ENCODE measurements at regions not wholly inside any gene's neighbourhood (a gene's known extent, or its start where the extent isn't known, plus 50 kb on each side); places are given as distances from the start of the nearest gene placed in this dataset.

DNA sequence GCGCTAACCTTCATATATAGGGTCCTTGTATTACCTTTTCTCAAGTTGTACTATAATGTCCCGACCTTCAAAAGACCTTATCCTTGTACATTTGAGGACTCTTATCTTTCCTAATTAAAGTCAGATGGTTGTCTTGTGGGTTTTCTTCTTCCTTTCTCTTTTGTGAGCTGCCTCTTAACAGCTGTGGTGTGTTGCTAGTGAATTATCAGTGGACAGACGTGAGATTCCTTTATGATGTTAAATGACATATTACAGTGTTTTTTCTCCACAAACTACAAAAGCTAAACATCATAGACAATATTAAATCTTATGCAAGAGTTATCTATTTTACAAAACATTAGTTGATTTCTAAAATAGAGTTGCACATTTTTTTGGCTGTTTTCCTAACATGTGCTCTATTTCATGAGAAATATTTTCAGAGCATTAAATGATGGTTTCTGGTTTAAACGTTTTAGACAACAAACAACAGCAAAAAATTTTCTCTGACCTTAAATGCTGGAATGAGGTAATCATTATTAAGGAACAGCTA, 272.2 kb upstream of the NPVF start:
- TF ChIP-seq SUZ12 (IDR thresholded peaks at IDR 0.05; ENCODE audit: extremely low read depth, insufficient read depth, insufficient read length), result no peak
- no peak for TF ChIP-seq ZNF274 (IDR thresholded peaks at IDR 0.05; ENCODE audit: low read depth, low read length)
- TF ChIP-seq YY1 (IDR thresholded peaks at IDR 0.05; ENCODE audit: insufficient read depth, insufficient read length), result no peak
- H3K4me3 ChIP-seq (ENCODE audit: insufficient read length, low read depth), result no peak overlapping the region
- H3K9ac ChIP-seq (ENCODE audit: insufficient read length, low read depth), result no peak overlapping the region
- no peaks in the 10 kb centered on the region for H3K27me3 ChIP-seq (ENCODE audit: insufficient read depth, insufficient read length)
- no peaks in the 10 kb centered on the region for H3K36me3 ChIP-seq (ENCODE audit: insufficient read depth, insufficient read length, low read length)
- H3K4me1 ChIP-seq (ENCODE audit: insufficient read depth, insufficient read length), result no peaks in the 10 kb centered on the region
- H3K9me3 ChIP-seq (ENCODE audit: insufficient read depth, low read length), result no peaks in the 10 kb centered on the region
- no peak for DNase-seq (ENCODE audit: low read depth, low spot score)

GRCh38 chr7:25503306-25503705, 275.0 kb upstream of the NPVF start:
- H3K4me1 ChIP-seq (ENCODE audit: insufficient read depth, insufficient read length), result no peaks in the 10 kb centered on the region
- TF ChIP-seq SUZ12 (IDR thresholded peaks at IDR 0.05; ENCODE audit: extremely low read depth, insufficient read depth, insufficient read length), result no peak
- no peak for TF ChIP-seq YY1 (IDR thresholded peaks at IDR 0.05; ENCODE audit: insufficient read depth, insufficient read length)
- TF ChIP-seq ZNF274 (IDR thresholded peaks at IDR 0.05; ENCODE audit: low read depth, low read length), result no peak
- H3K4me3 ChIP-seq (ENCODE audit: insufficient read length, low read depth), result no peak overlapping the region
- no peak for DNase-seq (ENCODE audit: low read depth, low spot score)
- H3K9me3 ChIP-seq (ENCODE audit: insufficient read depth, low read length), result no peaks in the 10 kb centered on the region
- H3K27me3 ChIP-seq (ENCODE audit: insufficient read depth, insufficient read length), result no peaks in the 10 kb centered on the region
- H3K36me3 ChIP-seq (ENCODE audit: insufficient read depth, insufficient read length, low read length), result no peaks in the 10 kb centered on the region
- H3K9ac ChIP-seq (ENCODE audit: insufficient read length, low read depth), result no peak overlapping the region

DNA sequence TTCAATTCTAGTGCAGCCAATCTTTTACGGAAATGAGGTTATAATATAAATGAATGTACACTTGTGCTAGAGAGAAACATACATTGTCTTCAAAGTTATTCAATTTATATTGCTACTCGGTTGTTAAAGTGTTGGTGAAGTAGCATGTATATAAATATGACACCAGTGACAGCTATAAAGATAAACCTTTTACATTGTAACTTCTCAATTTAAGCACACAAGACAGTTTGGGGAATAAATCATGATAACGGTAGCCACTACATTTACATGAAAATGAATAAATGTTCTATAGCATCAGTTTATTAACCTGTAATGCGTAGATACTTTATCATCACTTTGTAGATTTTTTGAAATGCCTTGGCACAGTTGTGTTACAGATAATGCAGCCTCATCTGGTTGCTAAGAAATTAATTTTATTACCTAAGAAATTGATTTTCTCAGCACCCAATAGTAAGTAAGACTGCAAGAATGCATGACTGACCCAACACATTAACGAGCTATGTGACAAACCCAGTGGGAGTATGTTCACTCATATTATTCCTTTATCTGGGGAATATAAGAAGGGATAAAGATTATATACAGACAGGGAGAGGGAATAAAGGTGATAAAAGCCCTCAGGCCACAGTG, 283.9 kb upstream of the NPVF start:
- no peaks in the 10 kb centered on the region for H3K36me3 ChIP-seq (ENCODE audit: insufficient read depth, insufficient read length, low read length)
- no peaks in the 10 kb centered on the region for H3K27me3 ChIP-seq (ENCODE audit: insufficient read depth, insufficient read length)
- TF ChIP-seq ZNF274 (IDR thresholded peaks at IDR 0.05; ENCODE audit: low read depth, low read length), result no peak
- no peak for TF ChIP-seq YY1 (IDR thresholded peaks at IDR 0.05; ENCODE audit: insufficient read depth, insufficient read length)
- no peak overlapping the region for H3K4me3 ChIP-seq (ENCODE audit: insufficient read length, low read depth)
- DNase-seq (ENCODE audit: low read depth, low spot score), result no peak
- H3K4me1 ChIP-seq (ENCODE audit: insufficient read depth, insufficient read length), result no peaks in the 10 kb centered on the region
- no peak overlapping the region for H3K9ac ChIP-seq (ENCODE audit: insufficient read length, low read depth)
- H3K9me3 ChIP-seq (ENCODE audit: insufficient read depth, low read length), result no peaks in the 10 kb centered on the region

GRCh38 chr7:25515633-25516275, 287.5 kb upstream of the NPVF start:
- Histone ChIP-seq H3K9me3 (ENCODE audit: insufficient read depth, low read length) (no peaks in the 10 kb centered on the region), H3K4me3 (ENCODE audit: insufficient read length, low read depth) (no peak overlapping the region), H3K27me3 (ENCODE audit: insufficient read depth, insufficient read length) (no peaks in the 10 kb centered on the region), H3K4me1 (ENCODE audit: insufficient read depth, insufficient read length) (no peaks in the 10 kb centered on the region), H3K9ac (ENCODE audit: insufficient read length, low read depth) (no peak overlapping the region), H3K36me3 (ENCODE audit: insufficient read depth, insufficient read length, low read length) (no peaks in the 10 kb centered on the region)
- no peak for DNase-seq (ENCODE audit: low read depth, low spot score)
- TF ChIP-seq ZNF274 (IDR thresholded peaks at IDR 0.05; ENCODE audit: low read depth, low read length), result no peak
- TF ChIP-seq YY1 (IDR thresholded peaks at IDR 0.05; ENCODE audit: insufficient read depth, insufficient read length), result no peak
- no peak for TF ChIP-seq SUZ12 (IDR thresholded peaks at IDR 0.05; ENCODE audit: extremely low read depth, insufficient read depth, insufficient read length)

DNA sequence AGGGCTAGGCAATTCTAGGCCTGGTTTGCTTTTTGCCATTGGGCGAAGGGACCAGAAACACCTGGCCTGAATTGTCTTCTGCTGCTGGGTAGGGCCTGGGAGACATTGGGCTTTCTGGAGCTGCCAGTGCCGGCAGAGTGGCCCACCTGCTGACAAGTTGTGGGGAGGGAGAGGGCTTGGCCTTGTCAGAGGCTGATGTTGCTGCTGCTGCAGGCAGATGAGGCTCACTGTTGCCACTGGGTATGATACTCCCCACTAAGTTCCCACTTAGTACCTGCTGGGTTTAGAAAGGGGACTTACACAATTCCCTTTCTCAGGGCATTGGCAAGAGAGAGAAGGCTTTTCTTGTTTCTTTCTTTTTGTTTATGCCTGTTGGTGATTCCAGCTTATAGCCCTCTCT, 289.6 kb upstream of the NPVF start:
- Histone ChIP-seq H3K4me1 (ENCODE audit: insufficient read depth, insufficient read length) (no peaks in the 10 kb centered on the region), H3K9me3 (ENCODE audit: insufficient read depth, low read length) (no peaks in the 10 kb centered on the region; the same call in 1 of the 2 replicates), H3K9ac (ENCODE audit: insufficient read length, low read depth) (no peak overlapping the region), H3K4me3 (ENCODE audit: insufficient read length, low read depth) (no peak overlapping the region), H3K36me3 (ENCODE audit: insufficient read depth, insufficient read length, low read length) (no peaks in the 10 kb centered on the region), H3K27me3 (ENCODE audit: insufficient read depth, insufficient read length) (no peaks in the 10 kb centered on the region)
- no peak for TF ChIP-seq ZNF274 (IDR thresholded peaks at IDR 0.05; ENCODE audit: low read depth, low read length)
- TF ChIP-seq SUZ12 (IDR thresholded peaks at IDR 0.05; ENCODE audit: extremely low read depth, insufficient read depth, insufficient read length), result no peak
- TF ChIP-seq YY1 (IDR thresholded peaks at IDR 0.05; ENCODE audit: insufficient read depth, insufficient read length), result no peak
- no peak for DNase-seq (ENCODE audit: low read depth, low spot score)

- no peak for TF ChIP-seq YY1 (IDR thresholded peaks at IDR 0.05; ENCODE audit: insufficient read depth, insufficient read length)
- H3K9me3 ChIP-seq (ENCODE audit: insufficient read depth, low read length), result no peaks in the 10 kb centered on the region; the same call in 1 of the 2 replicates
- no peaks in the 10 kb centered on the region for H3K36me3 ChIP-seq (ENCODE audit: insufficient read depth, insufficient read length, low read length)
- no peak overlapping the region for H3K9ac ChIP-seq (ENCODE audit: insufficient read length, low read depth)
- H3K4me1 ChIP-seq (ENCODE audit: insufficient read depth, insufficient read length), result no peaks in the 10 kb centered on the region
- no peaks in the 10 kb centered on the region for H3K27me3 ChIP-seq (ENCODE audit: insufficient read depth, insufficient read length)
- no peak for DNase-seq (ENCODE audit: low read depth, low spot score)
- H3K4me3 ChIP-seq (ENCODE audit: insufficient read length, low read depth), result no peak overlapping the region
Measured at GRCh38 chr7:25520017-25520416, 291.7 kb upstream of the NPVF start.

DNA sequence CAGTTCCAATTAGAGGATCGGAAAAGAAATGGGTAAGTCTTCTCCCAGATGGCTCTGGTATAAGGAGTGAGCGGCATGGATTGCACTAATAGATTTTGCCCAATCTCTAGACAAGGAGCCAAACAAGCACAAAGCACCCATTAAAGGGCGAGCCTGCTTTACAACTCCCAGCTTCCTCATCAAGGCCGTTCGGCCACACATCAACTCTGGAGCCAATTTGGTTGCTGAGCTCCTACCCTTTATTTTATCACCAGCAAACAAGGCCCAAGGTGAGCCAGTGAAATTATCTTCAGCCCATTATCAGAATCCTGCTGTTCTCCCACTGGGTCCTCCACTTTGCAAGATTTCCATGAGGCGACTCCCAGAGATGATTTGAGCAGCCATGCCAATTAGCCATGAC, 292.2 kb upstream of the NPVF start:
- Histone ChIP-seq H3K9me3 (ENCODE audit: insufficient read depth, low read length) (no peaks in the 10 kb centered on the region; the same call in 1 of the 2 replicates), H3K36me3 (ENCODE audit: insufficient read depth, insufficient read length, low read length) (no peaks in the 10 kb centered on the region), H3K4me1 (ENCODE audit: insufficient read depth, insufficient read length) (no peaks in the 10 kb centered on the region), H3K27me3 (ENCODE audit: insufficient read depth, insufficient read length) (no peaks in the 10 kb centered on the region), H3K4me3 (ENCODE audit: insufficient read length, low read depth) (no peak overlapping the region), H3K9ac (ENCODE audit: insufficient read length, low read depth) (no peak overlapping the region)
- no peak for TF ChIP-seq YY1 (IDR thresholded peaks at IDR 0.05; ENCODE audit: insufficient read depth, insufficient read length)
- no peak for TF ChIP-seq ZNF274 (IDR thresholded peaks at IDR 0.05; ENCODE audit: low read depth, low read length)
- TF ChIP-seq SUZ12 (IDR thresholded peaks at IDR 0.05; ENCODE audit: extremely low read depth, insufficient read depth, insufficient read length), result no peak
- no peak for DNase-seq (ENCODE audit: low read depth, low spot score)

Data from NT2/D1 (cell line).